ENCODE measurements at regions not wholly inside any gene's neighbourhood (a gene's known extent, or its start where the extent isn't known, plus 50 kb on each side); places are given as distances from the start of the nearest gene placed in this dataset.

GRCh38 chr10:131746241-131746711, 154.5 kb upstream of the PPP2R2D start:
- H3K4me3 Mint-ChIP-seq = no peak overlapping the region
- no peak overlapping the region for H3K27ac Mint-ChIP-seq
- no peak for DNase-seq
- peaks cover 34% of the 10 kb centered on the region for H3K9me3 Mint-ChIP-seq
- TF ChIP-seq CTCF (IDR thresholded peaks at IDR 0.05) = no peak
- H3K36me3 Mint-ChIP-seq (ENCODE audit: low read depth) = no peaks in the 10 kb centered on the region
- peaks cover 6% of the 10 kb centered on the region for H3K27me3 Mint-ChIP-seq (ENCODE audit: insufficient read depth)
- no peaks in the 10 kb centered on the region for H3K4me1 Mint-ChIP-seq (ENCODE audit: low read depth)

- Mint-ChIP-seq H3K27ac (no peak overlapping the region), H3K4me3 (no peak overlapping the region), H3K4me1 (ENCODE audit: low read depth) (no peaks in the 10 kb centered on the region), H3K9me3 (peaks cover 34% of the 10 kb centered on the region), H3K36me3 (ENCODE audit: low read depth) (no peaks in the 10 kb centered on the region), H3K27me3 (ENCODE audit: insufficient read depth) (peaks cover 6% of the 10 kb centered on the region)
- no peak for DNase-seq
- no peak for TF ChIP-seq CTCF (IDR thresholded peaks at IDR 0.05)
These were observed 154.0 kb upstream of the PPP2R2D start for GRCh38 chr10:131746785-131747184.

GRCh38 chr10:131747251-131747650, 153.6 kb upstream of the PPP2R2D start:
- no peak for TF ChIP-seq CTCF (IDR thresholded peaks at IDR 0.05)
- H3K27ac Mint-ChIP-seq = no peak overlapping the region
- peaks cover 34% of the 10 kb centered on the region for H3K9me3 Mint-ChIP-seq
- no peak for DNase-seq
- no peaks in the 10 kb centered on the region for H3K4me1 Mint-ChIP-seq (ENCODE audit: low read depth)
- H3K36me3 Mint-ChIP-seq (ENCODE audit: low read depth) = no peaks in the 10 kb centered on the region
- peaks cover 6% of the 10 kb centered on the region for H3K27me3 Mint-ChIP-seq (ENCODE audit: insufficient read depth)
- no peak overlapping the region for H3K4me3 Mint-ChIP-seq

- Mint-ChIP-seq H3K27ac (no peak overlapping the region), H3K4me3 (no peak overlapping the region), H3K36me3 (ENCODE audit: low read depth) (no peaks in the 10 kb centered on the region), H3K4me1 (ENCODE audit: low read depth) (no peaks in the 10 kb centered on the region), H3K9me3 (peaks cover 37% of the 10 kb centered on the region), H3K27me3 (ENCODE audit: insufficient read depth) (peaks cover 6% of the 10 kb centered on the region)
- no peak for DNase-seq
- no peak for TF ChIP-seq CTCF (IDR thresholded peaks at IDR 0.05)
These were observed 153.0 kb upstream of the PPP2R2D start for GRCh38 chr10:131747791-131748190.

GRCh38 chr10:131748191-131748590, 152.6 kb upstream of the PPP2R2D start:
- H3K4me1 Mint-ChIP-seq (ENCODE audit: low read depth) = no peaks in the 10 kb centered on the region
- H3K36me3 Mint-ChIP-seq (ENCODE audit: low read depth) = no peaks in the 10 kb centered on the region
- H3K27ac Mint-ChIP-seq = no peak overlapping the region
- no peak for DNase-seq
- no peak for TF ChIP-seq CTCF (IDR thresholded peaks at IDR 0.05)
- H3K4me3 Mint-ChIP-seq = no peak overlapping the region
- H3K27me3 Mint-ChIP-seq (ENCODE audit: insufficient read depth) = peaks cover 6% of the 10 kb centered on the region
- peaks cover 41% of the 10 kb centered on the region for H3K9me3 Mint-ChIP-seq
